Colon (tissue), 2 donors: ENCODE measurements at regions not wholly inside any gene's neighbourhood (a gene's known extent, or its start where the extent isn't known, plus 50 kb on each side); places are given as distances from the start of the nearest gene placed in this dataset.

Source experiments
- FAIRE-seq: peaks from 2 replicates; lab custom pipeline; 2012; peaks lifted over from hg19 to GRCh38; lab: Jason Lieb, UNC
- donor health status: control.
- donor health status: control.

GRCh38 chr1:38330799-38331198, 284.2 kb upstream of the POU3F1 start:
- no peak for FAIRE-seq

- no peak for FAIRE-seq
Measured at GRCh38 chr1:38329644-38330043, 283.1 kb upstream of the POU3F1 start.

- no peak for FAIRE-seq
Measured at GRCh38 chr1:38328278-38329035, 281.9 kb upstream of the POU3F1 start.

- FAIRE-seq, result no peak
Measured at GRCh38 chr1:38327559-38327973, 281.0 kb upstream of the POU3F1 start.

- FAIRE-seq, result no peak
Measured at GRCh38 chr1:38326856-38327255, 280.3 kb upstream of the POU3F1 start.

GRCh38 chr1:38326135-38326534, 279.5 kb upstream of the POU3F1 start:
- no peak for FAIRE-seq

- FAIRE-seq, result no peak
Measured at GRCh38 chr1:38312753-38313152, 266.2 kb upstream of the POU3F1 start.

- FAIRE-seq, result no peak
Measured at GRCh38 chr1:38310079-38310478, 263.5 kb upstream of the POU3F1 start.

GRCh38 chr1:38308780-38309179, 262.2 kb upstream of the POU3F1 start:
- FAIRE-seq, result no peak

GRCh38 chr1:38305666-38306065, 259.1 kb upstream of the POU3F1 start:
- no peak for FAIRE-seq

- FAIRE-seq, result no peak
Measured at GRCh38 chr1:38303843-38304242, 257.2 kb upstream of the POU3F1 start.

- no peak for FAIRE-seq
Measured at GRCh38 chr1:38301040-38301439, 254.4 kb upstream of the POU3F1 start.

- FAIRE-seq, result no peak
Measured at GRCh38 chr1:38300616-38301015, 254.0 kb upstream of the POU3F1 start.

GRCh38 chr1:38297842-38298241, 251.2 kb upstream of the POU3F1 start:
- no peak for FAIRE-seq

- FAIRE-seq, result no peak
Measured at GRCh38 chr1:38297246-38297645, 250.7 kb upstream of the POU3F1 start.

GRCh38 chr1:38296047-38296446, 249.5 kb upstream of the POU3F1 start:
- FAIRE-seq, result no peak

GRCh38 chr1:38293567-38293966, 247.0 kb upstream of the POU3F1 start:
- FAIRE-seq, result no peak

GRCh38 chr1:38292969-38293368, 246.4 kb upstream of the POU3F1 start:
- FAIRE-seq, result no peak

GRCh38 chr1:38291906-38292521, 245.4 kb upstream of the POU3F1 start:
- FAIRE-seq, result no peak

- no peak for FAIRE-seq
Measured at GRCh38 chr1:38291336-38291735, 244.7 kb upstream of the POU3F1 start.

GRCh38 chr1:38289034-38289433, 242.4 kb upstream of the POU3F1 start:
- FAIRE-seq, result no peak

- FAIRE-seq, result no peak
Measured at GRCh38 chr1:38287547-38287946, 241.0 kb upstream of the POU3F1 start.

GRCh38 chr1:38287036-38287435, 240.4 kb upstream of the POU3F1 start:
- no peak for FAIRE-seq
